Keratinocyte (primary cell): ENCODE measurements at regions not wholly inside any gene's neighbourhood (a gene's known extent, or its start where the extent isn't known, plus 50 kb on each side); places are given as distances from the start of the nearest gene placed in this dataset.

Source experiments
- EZH2 ChIP-seq: IDR thresholded peaks from one replicate; pipeline ENCODE4 v1.6.1; 2012; ENCODE audit warnings: inconsistent platforms, mild to moderate bottlenecking, low read length, moderate library complexity
- TF ChIP-seq, protein P1 (sequence below), 3 experiments: IDR thresholded peaks in 1 of 3; conservative IDR thresholded peaks in 1 of 3; optimal IDR thresholded peaks in 1 of 3; 2 replicates in 2 of 3; 3 replicates in 1 of 3; pipeline versions ENCODE3 to v1.5.1; 2011; ENCODE audit warnings: low read length in 3 of 3, mild to moderate bottlenecking in 3 of 3, moderate library complexity in 2 of 3, control low read depth in 1 of 3, inconsistent platforms in 1 of 3; ENCODE audit not compliant: insufficient read depth in 2 of 3; ENCODE audit errors: extremely low read depth in 1 of 3

DNA sequence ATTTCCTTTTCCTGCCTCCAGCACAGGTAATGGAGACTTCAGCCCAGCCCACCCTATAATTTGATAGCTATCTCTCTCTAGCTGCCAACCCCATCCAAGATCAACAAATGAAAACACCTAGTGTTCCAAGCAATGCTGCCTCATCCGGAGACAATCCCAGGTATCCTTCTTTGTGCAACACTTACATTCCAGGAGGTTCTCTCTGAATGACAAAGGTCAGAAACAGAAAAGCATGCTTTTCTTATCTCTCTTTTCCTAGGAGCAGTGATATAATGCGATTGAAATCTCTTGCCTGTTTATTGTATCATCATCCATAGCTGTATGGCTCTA is 699.3 kb downstream of the INHBA start:
- TF ChIP-seq, protein P1, sequence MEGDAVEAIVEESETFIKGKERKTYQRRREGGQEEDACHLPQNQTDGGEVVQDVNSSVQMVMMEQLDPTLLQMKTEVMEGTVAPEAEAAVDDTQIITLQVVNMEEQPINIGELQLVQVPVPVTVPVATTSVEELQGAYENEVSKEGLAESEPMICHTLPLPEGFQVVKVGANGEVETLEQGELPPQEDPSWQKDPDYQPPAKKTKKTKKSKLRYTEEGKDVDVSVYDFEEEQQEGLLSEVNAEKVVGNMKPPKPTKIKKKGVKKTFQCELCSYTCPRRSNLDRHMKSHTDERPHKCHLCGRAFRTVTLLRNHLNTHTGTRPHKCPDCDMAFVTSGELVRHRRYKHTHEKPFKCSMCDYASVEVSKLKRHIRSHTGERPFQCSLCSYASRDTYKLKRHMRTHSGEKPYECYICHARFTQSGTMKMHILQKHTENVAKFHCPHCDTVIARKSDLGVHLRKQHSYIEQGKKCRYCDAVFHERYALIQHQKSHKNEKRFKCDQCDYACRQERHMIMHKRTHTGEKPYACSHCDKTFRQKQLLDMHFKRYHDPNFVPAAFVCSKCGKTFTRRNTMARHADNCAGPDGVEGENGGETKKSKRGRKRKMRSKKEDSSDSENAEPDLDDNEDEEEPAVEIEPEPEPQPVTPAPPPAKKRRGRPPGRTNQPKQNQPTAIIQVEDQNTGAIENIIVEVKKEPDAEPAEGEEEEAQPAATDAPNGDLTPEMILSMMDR (optimal IDR thresholded peaks at IDR 0.05 in 1 of 3, IDR thresholded peaks at IDR 0.05 in 1 of 3, conservative IDR thresholded peaks at IDR 0.05 in 1 of 3; ENCODE audit: extremely low read depth in 1 of 3, insufficient read depth in 2 of 3, low read length in 3 of 3), result no peak
- TF ChIP-seq EZH2, result no peak
